Osteocyte (in vitro differentiated cells): ENCODE measurements at regions not wholly inside any gene's neighbourhood (a gene's known extent, or its start where the extent isn't known, plus 50 kb on each side); places are given as distances from the start of the nearest gene placed in this dataset.
A peak's percentile ranks its signal among the peaks of the same experiment; 100 is the strongest.

Source experiments
- DNase-seq: peaks from one replicate; pipeline ENCODE4 v3.0.0; 2021; ENCODE audit warnings: mixed read lengths; ENCODE audit not compliant: unreplicated experiment; ENCODE audit errors: extremely low spot score
- H3K27ac Mint-ChIP-seq: one replicate; pipeline ENCODE4 v1.8.0; 2021; ENCODE audit warnings: mild to moderate bottlenecking, mixed read lengths; ENCODE audit not compliant: unreplicated experiment
- H3K27me3 Mint-ChIP-seq: one replicate; pipeline ENCODE4 v1.8.0; 2021; ENCODE audit warnings: mixed read lengths; ENCODE audit not compliant: unreplicated experiment
- H3K36me3 Mint-ChIP-seq: one replicate; pipeline ENCODE4 v1.8.0; 2021; ENCODE audit warnings: mixed read lengths; ENCODE audit not compliant: unreplicated experiment
- H3K4me1 Mint-ChIP-seq: one replicate; pipeline ENCODE4 v1.8.0; 2021; ENCODE audit warnings: mixed read lengths; ENCODE audit not compliant: unreplicated experiment
- H3K4me3 Mint-ChIP-seq: one replicate; pipeline ENCODE4 v1.8.0; 2021; ENCODE audit warnings: mild to moderate bottlenecking, moderate library complexity, mixed read lengths; ENCODE audit not compliant: unreplicated experiment
- H3K9me3 Mint-ChIP-seq: one replicate; pipeline ENCODE4 v1.8.0; 2021; ENCODE audit warnings: mixed read lengths; ENCODE audit not compliant: unreplicated experiment
- TF ChIP-seq, protein P1 (sequence below): fragments of 200-600 bp; sonication (generic); IDR thresholded peaks from 2 replicates; pipeline ENCODE4 v1.5.0; 2021; ENCODE audit warnings: antibody characterized with exemption, mild to moderate bottlenecking, moderate library complexity

- no peaks in the 10 kb centered on the region for H3K4me1 Mint-ChIP-seq
- peaks cover 27% of the 10 kb centered on the region for H3K9me3 Mint-ChIP-seq
- no peak overlapping the region for H3K4me3 Mint-ChIP-seq
- H3K36me3 Mint-ChIP-seq = no peaks in the 10 kb centered on the region
- TF ChIP-seq, protein P1, sequence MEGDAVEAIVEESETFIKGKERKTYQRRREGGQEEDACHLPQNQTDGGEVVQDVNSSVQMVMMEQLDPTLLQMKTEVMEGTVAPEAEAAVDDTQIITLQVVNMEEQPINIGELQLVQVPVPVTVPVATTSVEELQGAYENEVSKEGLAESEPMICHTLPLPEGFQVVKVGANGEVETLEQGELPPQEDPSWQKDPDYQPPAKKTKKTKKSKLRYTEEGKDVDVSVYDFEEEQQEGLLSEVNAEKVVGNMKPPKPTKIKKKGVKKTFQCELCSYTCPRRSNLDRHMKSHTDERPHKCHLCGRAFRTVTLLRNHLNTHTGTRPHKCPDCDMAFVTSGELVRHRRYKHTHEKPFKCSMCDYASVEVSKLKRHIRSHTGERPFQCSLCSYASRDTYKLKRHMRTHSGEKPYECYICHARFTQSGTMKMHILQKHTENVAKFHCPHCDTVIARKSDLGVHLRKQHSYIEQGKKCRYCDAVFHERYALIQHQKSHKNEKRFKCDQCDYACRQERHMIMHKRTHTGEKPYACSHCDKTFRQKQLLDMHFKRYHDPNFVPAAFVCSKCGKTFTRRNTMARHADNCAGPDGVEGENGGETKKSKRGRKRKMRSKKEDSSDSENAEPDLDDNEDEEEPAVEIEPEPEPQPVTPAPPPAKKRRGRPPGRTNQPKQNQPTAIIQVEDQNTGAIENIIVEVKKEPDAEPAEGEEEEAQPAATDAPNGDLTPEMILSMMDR = no peak
- no peaks in the 10 kb centered on the region for H3K27me3 Mint-ChIP-seq
- DNase-seq = peak; percentile 44
- H3K27ac Mint-ChIP-seq = no peak overlapping the region
Observed at GRCh38 chr5:4206127-4206526, 610.5 kb downstream of the IRX1 start.

DNA sequence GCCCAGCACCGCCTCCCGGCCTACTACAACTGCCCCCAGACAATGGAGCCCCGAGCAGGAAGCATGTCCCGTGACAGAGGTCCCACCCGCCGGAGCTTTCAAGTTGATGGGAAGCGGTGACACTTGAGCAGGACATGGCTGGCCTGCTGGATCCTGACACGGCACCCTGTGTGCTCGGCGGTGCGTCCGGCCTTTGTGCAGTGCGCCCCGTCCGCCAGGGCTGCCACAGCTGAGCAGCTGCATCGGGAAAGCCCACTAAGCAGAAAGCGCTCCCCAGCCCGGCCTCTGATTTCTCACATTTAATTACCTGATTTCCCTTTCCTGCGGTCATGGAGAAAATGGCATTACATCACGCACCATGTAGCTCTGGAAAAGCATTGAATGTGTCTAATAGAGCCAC, 611.9 kb downstream of the IRX1 start:
- Mint-ChIP-seq H3K27me3 (no peaks in the 10 kb centered on the region), H3K9me3 (peaks cover 27% of the 10 kb centered on the region), H3K27ac (no peak overlapping the region), H3K4me3 (no peak overlapping the region), H3K36me3 (no peaks in the 10 kb centered on the region), H3K4me1 (no peaks in the 10 kb centered on the region)
- DNase-seq = peak; percentile 78
- TF ChIP-seq, protein P1 = no peak

- Mint-ChIP-seq H3K9me3 (peaks cover 31% of the 10 kb centered on the region), H3K27ac (no peak overlapping the region), H3K4me3 (no peak overlapping the region), H3K27me3 (no peaks in the 10 kb centered on the region), H3K4me1 (no peaks in the 10 kb centered on the region), H3K36me3 (no peaks in the 10 kb centered on the region)
- TF ChIP-seq, protein P1 = no peak
- peak; percentile 25 for DNase-seq
Observed at GRCh38 chr5:4208537-4208936, 612.9 kb downstream of the IRX1 start.

DNA sequence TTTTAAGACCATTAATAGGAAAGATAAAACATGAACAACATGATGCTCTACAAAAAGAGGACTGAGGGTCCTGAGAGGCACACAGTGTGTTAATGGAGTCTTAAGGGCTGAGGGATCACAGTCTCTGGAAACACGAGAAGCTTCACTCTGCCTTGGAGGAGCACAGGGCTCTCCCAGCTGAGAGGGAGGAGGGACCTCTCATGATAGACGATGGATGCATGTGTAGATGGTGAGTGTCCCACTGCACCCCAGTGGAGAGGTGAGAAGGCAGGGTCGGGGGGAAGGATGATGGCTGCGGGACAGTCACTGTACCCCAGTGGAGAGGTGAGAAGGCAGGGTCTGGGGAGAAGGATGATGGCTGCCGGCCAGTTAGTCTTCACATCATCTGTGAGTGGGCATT, 613.4 kb downstream of the IRX1 start:
- Mint-ChIP-seq H3K9me3 (peaks cover 36% of the 10 kb centered on the region), H3K4me3 (no peak overlapping the region), H3K27ac (no peak overlapping the region), H3K27me3 (no peaks in the 10 kb centered on the region), H3K4me1 (no peaks in the 10 kb centered on the region), H3K36me3 (no peaks in the 10 kb centered on the region)
- TF ChIP-seq, protein P1 = no peak
- DNase-seq = peak; percentile 54

DNA sequence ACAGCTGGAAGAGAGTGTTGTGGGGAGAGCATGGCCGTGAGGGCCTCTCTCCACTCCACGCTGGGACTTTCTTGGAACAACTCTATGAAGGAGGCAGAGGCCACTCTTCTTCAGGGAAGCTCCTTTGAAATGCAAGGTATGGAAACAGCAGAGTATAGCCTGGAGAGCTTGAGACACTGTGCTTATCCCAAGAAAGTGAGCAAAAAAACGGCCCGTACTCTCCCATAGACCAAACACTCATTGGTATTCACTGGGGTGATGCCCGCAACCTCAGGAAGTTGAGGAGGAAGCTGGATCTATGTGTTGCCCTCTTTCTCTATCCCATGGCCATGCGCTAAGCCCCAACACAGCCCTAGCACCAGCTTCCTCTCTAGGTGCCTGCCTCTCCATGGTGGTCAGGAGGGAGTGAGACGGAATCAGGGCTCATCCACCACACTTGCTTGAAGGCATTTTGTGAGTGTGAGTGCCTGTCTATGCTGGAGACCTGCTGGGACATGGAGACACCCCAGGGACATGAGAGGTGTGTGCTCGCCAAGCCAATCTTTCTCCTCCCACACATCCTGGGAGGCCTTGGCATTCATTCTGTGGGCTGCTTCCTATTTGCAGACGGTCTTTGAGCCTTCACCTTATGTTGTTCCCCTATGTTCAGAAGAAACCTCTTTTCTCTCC, 616.6 kb downstream of the IRX1 start:
- H3K36me3 Mint-ChIP-seq = no peaks in the 10 kb centered on the region
- H3K27me3 Mint-ChIP-seq = no peaks in the 10 kb centered on the region
- H3K4me1 Mint-ChIP-seq = no peaks in the 10 kb centered on the region
- H3K9me3 Mint-ChIP-seq = peaks cover 43% of the 10 kb centered on the region
- DNase-seq = no peak
- TF ChIP-seq, protein P1 = no peak
- no peak overlapping the region for H3K4me3 Mint-ChIP-seq
- no peak overlapping the region for H3K27ac Mint-ChIP-seq
